GF-D8 (cell line): ENCODE measurements at regions not wholly inside any gene's neighbourhood (a gene's known extent, or its start where the extent isn't known, plus 50 kb on each side); places are given as distances from the start of the nearest gene placed in this dataset.

Experiments used
- DNase-seq: peaks from one replicate; lab custom pipeline; 2025; lab: John Stamatoyannopoulos, UW

DNA sequence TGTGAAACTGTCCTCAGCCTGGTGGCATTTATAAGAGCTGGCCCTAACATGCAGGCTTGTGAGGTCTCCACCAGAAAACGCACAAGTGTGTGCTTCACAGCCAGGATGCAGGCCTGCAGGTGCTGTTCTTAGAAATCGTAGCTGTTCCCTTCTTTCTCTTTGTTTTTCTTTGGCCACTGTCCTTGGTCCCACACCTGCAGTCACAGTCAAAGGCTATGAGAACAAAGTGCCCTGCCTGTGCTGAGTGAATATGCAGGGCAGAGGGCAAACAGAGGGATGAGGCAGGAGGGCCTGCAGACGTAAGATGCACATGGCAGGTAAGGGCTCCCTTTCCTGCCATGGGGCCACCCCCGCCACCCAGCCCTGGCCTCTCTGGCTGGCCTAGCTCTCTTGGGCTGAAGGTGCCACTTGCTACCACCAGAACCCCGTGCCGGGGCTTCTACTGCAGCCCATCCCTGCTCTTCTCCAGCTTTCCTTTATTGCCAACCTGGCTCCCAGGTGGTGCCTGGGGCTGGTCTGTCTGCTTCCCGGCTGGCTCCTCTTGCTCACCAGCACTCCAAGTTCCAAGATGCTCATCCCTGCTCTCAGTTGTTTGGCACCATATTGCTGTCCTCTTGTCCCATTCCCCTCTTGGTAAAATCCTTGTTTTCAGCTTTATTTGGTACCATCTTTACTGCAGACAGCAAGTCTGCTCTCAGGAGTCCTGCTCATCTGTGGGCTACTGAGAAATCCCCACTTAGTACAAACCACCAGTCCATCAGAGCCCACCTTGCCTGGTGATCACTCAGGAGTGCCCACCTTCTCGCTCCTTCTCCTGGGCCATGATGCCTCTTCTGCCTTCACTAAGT is 308.1 kb upstream of the ZMIZ1 start:
- no peak for DNase-seq

DNA sequence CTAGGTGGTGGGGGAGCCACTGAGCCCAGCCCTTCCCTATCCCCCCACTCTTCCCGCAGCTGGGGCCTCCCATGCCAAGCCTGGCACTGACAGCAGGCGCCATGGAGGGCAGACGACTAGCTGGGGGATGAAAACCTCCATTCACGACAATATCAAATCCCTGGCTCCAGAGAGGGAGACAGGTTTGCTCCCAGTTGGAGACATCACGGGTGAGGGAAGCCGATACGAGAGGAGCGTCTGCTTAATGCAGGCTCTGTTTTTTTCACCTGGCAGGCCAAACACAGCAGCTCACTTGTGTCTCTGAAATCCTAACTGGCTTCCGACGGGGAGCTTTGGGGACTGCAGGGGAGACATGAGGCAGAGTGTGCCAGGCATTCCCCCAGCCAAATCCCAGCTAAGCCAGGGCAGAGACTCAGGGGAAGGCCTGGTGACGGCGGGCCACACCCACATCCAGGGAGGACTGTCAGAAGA is 307.4 kb upstream of the ZMIZ1 start:
- no peak for DNase-seq

GRCh38 chr10:78762086-78762630 is 306.6 kb upstream of the ZMIZ1 start:
- DNase-seq = no peak

GRCh38 chr10:78763234-78763633 is 305.5 kb upstream of the ZMIZ1 start:
- DNase-seq = no peak

- no peak for DNase-seq
Measured at GRCh38 chr10:78763651-78764395, 304.9 kb upstream of the ZMIZ1 start.

GRCh38 chr10:78764436-78764835 is 304.3 kb upstream of the ZMIZ1 start:
- no peak for DNase-seq

GRCh38 chr10:78764846-78765430 is 303.8 kb upstream of the ZMIZ1 start:
- no peak for DNase-seq

DNA sequence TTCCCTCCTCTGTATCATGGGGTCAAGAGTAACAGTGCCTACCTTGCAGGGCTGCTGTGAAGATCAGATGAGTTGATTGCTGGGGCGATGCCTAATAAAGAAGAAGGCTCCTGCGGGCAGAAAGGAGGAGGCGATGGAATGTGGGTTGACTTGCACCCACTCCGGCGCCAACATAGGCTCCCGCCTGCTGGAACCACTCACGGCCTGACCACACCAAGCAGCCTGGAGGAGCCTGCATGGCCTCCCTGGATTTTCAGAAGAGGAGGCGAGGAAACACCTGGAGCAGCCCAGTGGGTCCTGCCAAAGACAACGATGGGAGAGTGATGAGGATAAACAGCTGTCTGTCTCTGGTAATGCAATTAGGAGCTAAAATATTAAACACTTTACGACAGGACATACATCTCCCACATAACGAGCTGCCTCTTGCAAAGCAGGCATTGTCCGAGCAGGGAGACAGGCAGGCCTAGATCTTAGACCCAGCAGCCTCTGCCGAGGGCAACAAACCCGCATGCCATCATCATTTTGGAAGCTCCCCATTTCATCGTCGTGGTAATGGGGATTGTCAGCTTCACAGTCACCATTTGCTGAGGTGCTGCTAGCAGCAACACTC is 302.9 kb upstream of the ZMIZ1 start:
- DNase-seq = no peak

DNA sequence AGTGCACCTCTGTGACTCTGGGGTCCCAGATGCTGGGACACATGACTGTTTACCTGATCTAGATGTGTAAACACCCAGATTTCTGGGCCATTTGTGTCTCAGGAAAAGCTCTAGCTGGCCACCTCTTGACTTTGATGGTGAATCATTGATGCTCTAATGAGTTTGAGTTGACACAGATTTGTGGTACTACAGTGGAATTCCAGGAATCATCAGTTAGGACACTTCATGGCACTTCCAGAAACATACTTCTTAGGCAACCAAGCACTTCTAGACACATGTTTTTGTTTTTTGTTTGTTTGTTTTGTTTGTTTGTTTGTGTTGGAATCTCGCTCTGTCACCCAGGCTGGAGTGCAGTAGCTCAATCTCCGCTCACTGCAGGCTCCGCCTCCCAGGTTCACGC is 302.2 kb upstream of the ZMIZ1 start:
- DNase-seq = no peak

DNA sequence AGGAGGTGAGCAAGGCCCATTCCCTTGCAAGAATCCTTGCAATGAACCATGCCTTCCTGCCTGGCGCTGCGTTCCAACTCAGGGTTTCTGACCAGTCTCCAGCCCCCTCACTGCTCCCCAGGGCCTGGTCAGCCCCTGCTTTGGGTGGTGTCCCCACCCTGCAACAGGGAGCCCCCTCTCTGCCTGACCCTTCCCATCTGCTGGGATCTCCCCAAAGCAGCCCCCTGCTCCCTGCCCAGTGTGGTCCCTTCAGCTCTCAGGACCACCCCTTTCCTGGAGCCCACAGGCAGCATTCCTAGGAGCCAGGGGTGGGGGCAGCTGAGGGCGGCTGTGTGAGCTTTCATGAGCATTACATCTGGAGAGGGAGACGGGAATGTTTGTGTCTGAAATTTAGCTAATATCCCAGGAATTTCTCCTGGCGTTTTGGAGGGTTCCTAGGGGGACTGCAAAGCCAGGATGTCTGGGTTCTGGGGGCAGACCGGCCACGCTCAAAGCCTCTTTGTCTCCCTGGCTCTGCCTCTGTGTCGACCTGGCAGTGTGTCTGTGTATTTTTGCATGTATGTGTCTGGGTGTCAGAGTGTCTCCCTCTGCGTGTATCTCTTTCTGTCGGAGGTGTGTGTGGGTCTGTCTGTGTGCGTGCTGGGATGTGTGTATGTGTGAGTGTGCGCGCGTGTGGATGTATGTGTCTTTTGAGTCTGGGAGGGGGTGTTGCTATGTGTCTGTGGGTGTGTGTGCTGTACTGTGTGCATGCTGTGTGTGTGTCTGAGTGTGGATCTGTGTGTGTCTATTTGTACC is 300.5 kb upstream of the ZMIZ1 start:
- no peak for DNase-seq

- no peak for DNase-seq
Measured at GRCh38 chr10:78768876-78769275, 299.9 kb upstream of the ZMIZ1 start.

DNA sequence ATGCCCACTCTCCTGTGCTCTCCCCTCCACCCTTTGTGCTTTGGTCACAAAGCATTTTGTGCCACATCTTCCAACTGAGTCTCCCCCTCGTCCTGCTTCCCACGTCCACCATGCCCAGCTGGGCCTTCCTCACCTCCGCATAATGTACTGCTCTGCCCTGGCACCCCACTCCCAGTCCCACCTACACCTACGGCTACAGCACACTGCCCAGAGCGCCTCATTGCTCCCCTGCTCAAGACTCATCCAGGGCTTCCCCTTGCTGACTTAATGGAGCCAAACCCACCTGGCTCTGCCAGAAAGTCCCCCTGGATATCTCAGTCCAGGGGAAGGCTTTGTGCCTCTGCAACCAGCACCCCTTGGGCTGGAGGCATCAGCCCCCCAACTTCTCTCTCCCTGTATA is 299.2 kb upstream of the ZMIZ1 start:
- DNase-seq = no peak

GRCh38 chr10:78770167-78771090 is 298.3 kb upstream of the ZMIZ1 start:
- DNase-seq = no peak

GRCh38 chr10:78771260-78771659 is 297.5 kb upstream of the ZMIZ1 start:
- DNase-seq = no peak

GRCh38 chr10:78771808-78772455 is 296.8 kb upstream of the ZMIZ1 start:
- DNase-seq = no peak

DNA sequence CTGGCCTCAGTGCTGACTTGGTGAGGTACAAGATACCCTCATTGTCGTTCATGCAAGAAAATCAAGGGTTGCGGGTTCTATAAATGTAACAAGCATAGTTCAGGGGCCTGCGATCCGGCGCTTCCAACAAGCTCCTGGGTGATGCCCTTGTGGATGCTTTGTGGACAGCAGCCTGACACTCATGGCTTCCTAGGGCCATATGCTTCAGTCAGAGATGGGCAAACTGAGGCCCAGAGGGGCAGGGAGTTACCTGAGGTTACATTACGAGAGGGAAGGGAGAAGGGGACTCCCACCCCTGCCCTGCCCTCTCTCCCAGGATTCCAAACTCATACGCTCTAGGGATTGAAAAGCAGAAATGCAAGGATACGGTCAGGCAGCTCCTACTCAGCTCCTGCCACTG is 296.3 kb upstream of the ZMIZ1 start:
- no peak for DNase-seq

DNA sequence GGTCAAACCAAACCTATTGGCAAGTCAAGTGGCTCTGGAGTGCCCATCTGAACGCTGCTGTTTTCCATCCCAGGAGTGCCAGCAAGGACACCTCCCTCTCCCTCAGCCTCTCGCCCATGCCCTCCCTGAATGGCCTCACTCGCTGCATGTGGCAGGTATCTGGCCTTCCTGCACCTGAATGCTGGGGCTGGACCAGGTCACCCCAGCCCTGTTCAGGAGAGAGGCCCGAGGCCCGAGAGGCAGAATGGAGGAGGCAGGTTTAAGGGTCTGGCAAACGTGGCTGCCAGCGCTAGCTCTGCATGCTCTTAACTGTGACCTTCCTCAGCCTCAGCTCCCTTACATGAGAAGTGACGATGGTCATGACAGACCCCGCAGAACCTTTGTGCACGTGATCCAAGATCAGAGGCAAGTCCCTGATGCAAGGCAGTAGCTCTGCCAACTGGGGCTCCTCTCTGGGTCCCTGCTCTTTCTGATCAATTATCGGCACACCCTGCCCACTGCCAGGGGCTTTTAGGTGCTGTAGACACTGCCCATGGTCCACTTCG is 295.7 kb upstream of the ZMIZ1 start:
- no peak for DNase-seq

DNA sequence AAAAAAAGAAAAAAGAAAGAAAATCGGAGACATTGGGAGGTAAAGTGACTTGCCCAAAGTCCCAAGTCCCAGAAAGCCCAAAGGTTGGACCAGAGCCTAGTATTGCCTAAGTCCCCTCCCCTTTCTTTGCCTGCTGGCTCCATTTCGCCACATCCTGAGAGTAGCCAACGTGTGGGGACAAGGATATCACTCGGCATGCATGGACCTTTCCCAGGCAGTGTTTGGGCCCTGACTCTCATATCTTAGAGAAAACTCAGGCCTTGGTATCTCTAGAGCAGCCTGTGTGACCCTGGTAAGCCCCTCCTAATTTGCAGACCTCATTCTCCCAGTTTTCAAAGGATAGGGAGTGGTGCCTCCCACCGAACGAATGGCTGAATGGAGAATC is 294.2 kb upstream of the ZMIZ1 start:
- DNase-seq = no peak

- DNase-seq = no peak
Measured at GRCh38 chr10:78774999-78775711, 293.6 kb upstream of the ZMIZ1 start.
